HG03565 (cell line): ENCODE measurements at regions not wholly inside any gene's neighbourhood (a gene's known extent, or its start where the extent isn't known, plus 50 kb on each side); places are given as distances from the start of the nearest gene placed in this dataset.

Experiments
- ATAC-seq: cut with Tn5 transposase; IDR thresholded peaks from one replicate; pipeline ENCODE4 v1.9.1; 2021; ENCODE audit warnings: mild to moderate bottlenecking, moderate library complexity; ENCODE audit not compliant: unreplicated experiment

GRCh38 chrX:151476604-151477303, 79.7 kb downstream of the VMA21 start:
- ATAC-seq: no peak

DNA sequence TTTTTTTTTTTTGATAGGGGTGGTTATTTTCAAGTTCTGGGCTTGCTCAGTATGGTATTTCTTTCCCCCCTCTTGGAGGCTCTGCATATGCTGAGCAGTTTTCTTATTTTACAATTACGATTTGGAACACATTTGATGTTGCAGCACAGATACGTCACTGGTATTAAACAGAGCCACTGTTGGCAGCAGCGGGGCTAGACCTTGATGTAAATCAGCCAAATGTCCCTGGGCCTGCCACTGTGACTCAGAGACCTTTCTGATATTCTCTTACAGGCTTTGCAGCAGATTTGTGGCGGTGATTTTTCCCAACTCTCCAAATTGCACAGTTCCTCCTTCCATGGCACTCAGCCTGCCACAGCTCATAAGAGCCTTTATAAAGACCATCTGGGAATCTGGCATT, 81.1 kb downstream of the VMA21 start:
- ATAC-seq: no peak

GRCh38 chrX:151488677-151489076, 74.8 kb upstream of the PASD1 start:
- peak; percentile 48 for ATAC-seq

DNA sequence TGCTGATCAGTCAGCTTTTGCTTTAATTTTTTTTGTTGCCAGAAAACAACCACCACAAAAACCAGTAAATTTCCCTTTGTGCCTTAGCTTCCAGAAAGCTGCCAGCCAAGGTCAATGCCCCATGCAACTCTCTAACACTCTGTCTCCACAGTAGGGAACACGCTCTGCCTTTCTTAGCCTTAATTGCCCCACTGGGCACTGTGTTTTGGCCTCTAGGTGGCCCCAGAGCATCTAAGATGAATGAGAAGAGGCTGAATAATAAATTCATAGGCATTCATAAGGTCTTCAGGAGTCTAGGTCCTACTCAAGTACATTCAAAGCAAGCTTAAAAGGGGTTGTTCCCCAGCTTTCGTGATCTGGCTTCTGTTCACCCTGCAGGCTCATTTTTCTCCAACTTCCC, 57.7 kb upstream of the PASD1 start:
- ATAC-seq: no peak

DNA sequence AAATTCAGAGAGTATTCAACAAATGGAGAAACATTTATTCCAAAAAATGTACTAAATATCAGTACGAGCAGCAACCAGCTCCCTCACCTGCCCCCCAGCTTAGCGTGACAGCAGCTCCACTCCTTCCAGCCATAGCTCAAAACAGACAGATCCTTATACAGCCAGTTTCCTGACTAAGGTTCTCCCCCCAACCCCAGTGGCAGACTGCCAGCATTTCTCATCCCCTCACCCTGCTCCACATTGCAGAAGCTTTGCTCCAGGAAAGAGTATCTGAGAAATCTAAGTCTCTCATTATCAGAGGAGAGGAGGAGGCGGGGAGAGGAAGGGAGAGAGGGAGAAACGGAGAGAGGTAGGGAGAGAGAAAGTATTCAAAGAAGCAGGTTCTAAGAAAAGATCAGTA, 53.3 kb upstream of the PASD1 start:
- ATAC-seq: no peak

GRCh38 chrX:151513472-151513871, 50.0 kb upstream of the PASD1 start:
- ATAC-seq: no peak
